Middle frontal gyrus (tissue), 1 donor: ENCODE measurements at regions not wholly inside any gene's neighbourhood (a gene's known extent, or its start where the extent isn't known, plus 50 kb on each side); places are given as distances from the start of the nearest gene placed in this dataset.
"Not testable (repeated sequence)": the region's sequence is repeated elsewhere in the genome, so short reads cannot be mapped to it uniquely, and the experiment has no call there.

ENCODE experiments used
- DNase-seq: peaks from one replicate; pipeline ENCODE4 v3.0.0-alpha.2; 2015; ENCODE audit warnings: low spot score; ENCODE audit errors: extremely low spot score

- peak; percentile 30 for DNase-seq
Observed at GRCh38 chr11:7143908-7144307, 55.1 kb downstream of the RBMXL2 start.

- DNase-seq, result not testable (repeated sequence)
Observed at GRCh38 chr11:7150104-7150503, 61.3 kb downstream of the RBMXL2 start.

- DNase-seq, result no peak
Observed at GRCh38 chr11:7154881-7155361, 66.1 kb downstream of the RBMXL2 start.

GRCh38 chr11:7160814-7161489, 72.2 kb downstream of the RBMXL2 start:
- DNase-seq, result no peak

- DNase-seq, result no peak
Observed at GRCh38 chr11:7165911-7166310, 77.1 kb downstream of the RBMXL2 start.

GRCh38 chr11:7167976-7168740, 79.4 kb downstream of the RBMXL2 start:
- DNase-seq, result no peak

GRCh38 chr11:7168741-7168990, 79.9 kb downstream of the RBMXL2 start:
- no peak for DNase-seq

- no peak for DNase-seq
Observed at GRCh38 chr11:7170431-7170830, 81.3 kb upstream of the SYT9 start.

GRCh38 chr11:7175007-7175406, 76.7 kb upstream of the SYT9 start:
- no peak for DNase-seq

- DNase-seq, result no peak
Observed at GRCh38 chr11:7186190-7186589, 65.5 kb upstream of the SYT9 start.

GRCh38 chr11:7186676-7187075, 65.0 kb upstream of the SYT9 start:
- no peak for DNase-seq

- DNase-seq, result not testable (repeated sequence)
Observed at GRCh38 chr11:7192785-7193184, 58.9 kb upstream of the SYT9 start.

GRCh38 chr11:7196396-7197146, 55.1 kb upstream of the SYT9 start:
- no peak for DNase-seq

- no peak for DNase-seq
Observed at GRCh38 chr11:7197469-7197868, 54.2 kb upstream of the SYT9 start.
